DMS153 treated with DMSO at 0.1 percent for 48 hours (cell line): ENCODE measurements at regions not wholly inside any gene's neighbourhood (a gene's known extent, or its start where the extent isn't known, plus 50 kb on each side); places are given as distances from the start of the nearest gene placed in this dataset.

Experiments used
- DNase-seq: peaks from one replicate; lab custom pipeline; 2025; ENCODE audit not compliant: unreplicated experiment; lab: John Stamatoyannopoulos, UW

DNA sequence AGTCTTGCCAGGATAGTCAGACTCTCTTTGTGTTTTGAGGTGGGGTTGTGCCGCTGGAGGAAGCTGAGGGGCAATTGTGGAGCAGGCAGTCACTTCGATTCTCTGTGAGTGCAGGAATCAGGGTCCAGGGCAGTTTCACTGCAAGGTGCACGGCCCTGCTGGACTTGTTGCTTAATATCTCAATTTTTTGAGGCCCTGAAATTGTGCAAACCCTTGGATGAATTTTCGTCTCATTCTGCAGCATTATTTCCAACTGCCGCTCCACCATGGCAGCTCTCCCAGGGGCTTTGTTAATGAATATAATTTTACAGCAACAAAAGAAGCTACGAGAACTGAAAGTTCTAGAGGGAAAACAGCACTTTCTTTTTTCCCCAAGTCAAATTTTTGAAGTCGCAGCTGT is 531.9 kb downstream of the QKI start:
- DNase-seq, result no peak

DNA sequence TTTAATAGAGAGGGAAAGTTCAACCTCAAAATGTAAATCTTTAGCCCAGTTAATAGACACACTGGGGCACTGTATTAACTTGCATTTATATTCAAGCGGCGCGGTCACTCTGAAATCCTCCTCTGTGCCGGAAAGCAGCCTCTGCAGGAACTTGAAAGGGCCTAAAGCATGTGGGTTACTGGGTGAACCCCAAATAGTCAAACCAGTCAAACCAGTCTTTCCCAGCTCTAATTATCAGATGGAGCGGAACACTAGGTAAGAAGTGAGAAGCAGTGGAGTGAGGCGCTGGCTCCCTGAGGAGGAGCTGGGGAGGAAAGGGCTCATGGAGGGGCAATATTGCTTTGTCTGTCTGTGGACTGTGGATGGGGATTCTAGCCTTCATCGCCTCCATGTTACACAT is 531.3 kb downstream of the QKI start:
- no peak for DNase-seq

DNA sequence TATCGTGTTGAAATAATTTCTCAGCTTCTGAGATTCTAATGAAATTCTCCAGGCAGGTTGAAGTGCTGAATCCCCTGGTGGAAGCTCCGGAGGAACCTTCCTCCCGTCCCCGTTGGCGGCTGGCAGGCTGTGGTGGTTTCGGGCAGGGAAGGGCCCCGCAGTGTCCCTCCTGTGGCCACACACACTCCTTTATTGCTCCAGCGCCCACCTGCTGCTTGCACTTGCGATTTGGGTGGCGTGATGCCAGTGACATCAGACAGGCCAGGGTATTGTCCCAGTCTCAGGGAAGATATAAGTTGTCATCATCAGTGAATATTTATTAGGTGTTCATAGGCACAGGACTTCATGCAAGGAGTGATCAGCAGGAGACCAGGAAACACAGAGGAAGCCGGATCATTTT is 530.4 kb downstream of the QKI start:
- DNase-seq, result no peak

DNA sequence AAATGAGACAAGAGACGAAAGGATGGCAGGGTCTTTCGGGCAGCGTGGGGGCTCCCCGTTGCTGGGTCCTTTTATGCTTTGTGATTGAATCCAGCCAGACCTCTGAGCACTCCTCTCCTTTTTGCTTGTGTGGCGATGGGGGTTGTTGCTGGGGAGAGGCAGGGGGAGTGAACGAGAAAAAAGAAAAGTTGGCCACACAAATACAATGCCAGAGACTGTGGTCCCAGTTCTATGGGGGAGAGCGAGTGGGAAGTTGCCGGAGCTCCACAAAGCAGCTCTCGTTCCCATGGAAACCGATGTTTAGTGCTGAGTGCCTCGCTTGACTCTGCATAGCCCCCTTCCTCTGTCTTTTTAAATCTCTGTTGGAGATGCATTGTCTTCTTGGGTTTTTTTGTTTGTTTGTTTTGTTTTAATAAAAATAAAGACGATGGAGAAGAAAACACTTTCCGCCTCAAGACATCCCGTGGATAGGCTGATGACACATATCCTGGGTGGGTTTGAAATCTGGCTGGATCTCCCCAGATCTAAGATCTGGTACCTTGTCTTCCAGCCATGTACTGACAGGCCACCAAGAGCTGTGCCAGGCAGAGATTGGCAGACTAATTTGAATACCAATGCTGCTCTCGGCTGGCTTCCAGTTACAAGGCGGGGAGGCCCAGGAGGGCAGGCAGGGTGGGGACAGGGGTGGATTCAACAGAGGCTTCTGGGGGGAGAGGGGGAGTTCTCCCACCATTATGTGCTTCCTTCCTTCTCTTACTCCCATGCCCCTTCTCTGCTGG is 529.3 kb downstream of the QKI start:
- no peak for DNase-seq

DNA sequence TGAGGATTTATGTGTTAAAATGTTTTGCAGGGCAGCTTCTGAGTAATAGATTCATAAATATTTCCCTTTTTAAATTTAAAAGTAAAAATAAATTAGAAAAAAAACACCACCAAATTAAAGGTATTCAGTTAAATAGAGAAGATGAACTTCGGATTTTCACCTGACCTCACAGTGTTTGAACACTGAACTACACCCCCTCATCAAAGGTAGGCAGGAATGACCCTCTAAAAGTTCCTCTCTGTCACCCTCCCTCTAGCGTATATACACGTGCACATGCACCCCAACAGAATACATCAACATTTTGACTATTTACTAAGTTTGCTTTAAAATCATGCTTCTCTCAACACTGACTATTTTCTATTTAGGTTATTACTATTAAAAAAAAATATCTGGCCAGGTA is 528.3 kb downstream of the QKI start:
- DNase-seq, result no peak

DNA sequence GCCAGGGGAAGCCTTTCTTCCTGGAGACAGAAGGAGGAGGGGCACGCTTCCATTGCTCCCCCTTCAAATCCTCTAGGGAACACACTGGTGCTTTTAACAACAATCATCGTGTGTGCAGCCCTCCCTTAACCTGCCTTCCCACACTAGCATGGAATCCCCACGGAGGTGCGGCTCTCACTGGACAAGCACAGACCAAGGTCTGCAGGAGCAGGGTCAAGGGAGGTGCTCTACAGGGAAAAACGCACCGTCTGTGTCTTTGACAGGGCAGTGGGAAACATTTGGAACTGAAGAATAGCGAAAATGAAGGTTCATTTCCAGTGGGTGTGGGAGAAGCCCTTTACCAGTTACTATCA is 527.1 kb downstream of the QKI start:
- no peak for DNase-seq

DNA sequence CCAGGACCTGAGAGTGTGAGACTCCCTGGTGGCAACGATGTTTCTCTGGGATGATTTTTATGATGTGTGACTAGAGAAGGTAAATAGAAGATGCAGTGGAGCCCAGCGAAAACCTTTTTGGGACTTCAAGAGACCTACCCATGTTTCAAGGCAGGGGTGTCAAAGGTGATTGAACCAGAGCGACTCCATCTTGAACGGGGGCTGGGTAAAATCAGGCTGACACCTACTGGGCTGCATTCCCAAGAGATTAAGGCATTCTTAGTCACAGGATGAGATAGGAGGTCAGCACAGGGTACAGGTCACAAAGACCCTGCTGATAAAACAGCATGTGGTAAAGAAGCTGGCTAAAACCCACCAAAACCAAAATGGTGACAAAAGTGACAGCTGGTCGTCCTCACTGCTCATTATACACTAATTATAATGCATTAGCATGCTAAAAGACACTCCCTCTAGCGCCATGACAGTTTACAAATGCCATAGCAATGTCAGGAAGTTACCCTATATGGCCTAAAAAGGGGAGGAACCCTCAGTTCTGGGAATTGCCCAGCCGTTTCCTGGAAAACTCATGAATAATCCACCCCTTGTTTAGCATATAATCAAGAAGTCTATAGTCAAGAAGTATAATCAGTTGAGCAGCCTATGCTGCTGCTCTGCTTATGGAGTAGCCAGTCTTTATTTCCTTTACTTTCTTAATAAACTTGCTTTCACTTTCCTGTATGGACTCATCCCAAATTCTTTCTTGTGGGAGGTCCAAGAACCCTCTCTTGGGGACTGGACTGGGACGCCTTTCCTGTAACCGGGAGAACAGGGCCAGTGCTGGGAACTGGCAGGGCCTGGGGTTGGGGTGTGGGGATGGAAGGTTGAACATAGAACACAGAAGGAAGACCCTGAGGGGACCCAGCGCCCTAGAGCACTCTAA is 526.4 kb downstream of the QKI start:
- no peak for DNase-seq

DNA sequence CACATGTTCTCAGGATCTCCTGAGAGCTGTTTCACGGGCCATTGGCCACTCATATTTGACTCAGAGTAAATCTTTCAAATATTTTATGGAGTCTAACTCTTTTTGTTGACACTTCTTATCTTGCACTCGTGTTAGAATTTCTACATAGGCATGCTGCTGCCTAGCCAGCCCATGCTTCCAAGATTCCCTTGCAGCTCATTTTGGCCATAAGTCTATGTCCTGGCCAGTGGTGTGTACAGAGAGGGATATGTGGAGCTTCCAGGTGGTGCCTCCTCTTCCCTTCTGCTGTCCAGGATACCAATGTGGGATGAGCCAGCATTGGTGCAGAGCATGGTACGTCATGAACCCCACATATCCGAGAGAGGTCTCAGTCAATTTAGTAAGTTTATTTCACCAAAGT is 522.6 kb downstream of the QKI start:
- DNase-seq, result no peak

DNA sequence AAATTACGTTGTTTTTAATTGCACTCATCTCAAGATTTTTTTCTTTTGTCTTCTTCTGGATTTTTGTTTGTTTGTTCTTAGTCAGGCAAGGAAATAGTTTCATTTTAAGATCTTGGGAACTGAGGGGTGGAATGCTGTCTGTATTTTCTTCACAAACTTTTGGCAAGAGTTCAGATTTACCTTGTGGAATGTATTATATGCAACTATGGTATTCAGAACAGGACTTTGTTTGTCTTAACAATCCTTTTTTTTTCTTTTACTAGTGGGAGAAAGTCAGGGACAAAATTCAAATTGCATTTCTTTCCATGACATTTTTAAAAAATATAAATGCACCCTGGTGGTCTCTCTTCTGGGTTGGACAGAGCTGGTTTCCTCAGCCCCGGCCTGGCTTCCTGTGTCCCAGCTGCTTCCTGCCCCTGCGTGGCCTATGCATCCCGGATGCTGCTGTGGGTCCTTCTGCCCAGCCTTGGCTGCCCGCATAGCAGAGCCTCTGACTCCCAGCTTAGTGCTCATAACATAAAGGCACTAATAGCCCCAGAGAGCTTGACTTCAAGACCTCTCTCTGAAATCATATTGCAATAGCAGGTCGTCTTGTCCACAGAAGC is 520.7 kb downstream of the QKI start:
- no peak for DNase-seq

DNA sequence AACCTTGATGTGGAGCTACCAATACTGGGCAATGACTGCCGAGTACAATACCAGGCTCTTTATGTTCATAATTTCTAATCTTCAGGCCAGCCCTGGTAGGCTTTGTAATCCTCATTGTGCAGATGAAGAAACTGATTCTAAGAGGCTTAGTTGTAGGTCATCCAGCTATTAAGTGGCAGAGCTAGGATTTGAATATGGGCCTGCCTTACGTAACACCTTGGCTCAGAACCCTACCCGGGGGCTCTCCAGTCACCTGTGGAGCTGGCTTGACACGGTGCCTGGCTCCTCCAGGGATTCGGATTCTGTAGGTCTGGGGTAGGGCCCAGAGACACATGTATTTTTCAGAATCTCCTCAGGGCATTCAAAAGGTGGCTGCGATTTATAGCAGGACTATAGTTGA is 515.5 kb downstream of the QKI start:
- no peak for DNase-seq

DNA sequence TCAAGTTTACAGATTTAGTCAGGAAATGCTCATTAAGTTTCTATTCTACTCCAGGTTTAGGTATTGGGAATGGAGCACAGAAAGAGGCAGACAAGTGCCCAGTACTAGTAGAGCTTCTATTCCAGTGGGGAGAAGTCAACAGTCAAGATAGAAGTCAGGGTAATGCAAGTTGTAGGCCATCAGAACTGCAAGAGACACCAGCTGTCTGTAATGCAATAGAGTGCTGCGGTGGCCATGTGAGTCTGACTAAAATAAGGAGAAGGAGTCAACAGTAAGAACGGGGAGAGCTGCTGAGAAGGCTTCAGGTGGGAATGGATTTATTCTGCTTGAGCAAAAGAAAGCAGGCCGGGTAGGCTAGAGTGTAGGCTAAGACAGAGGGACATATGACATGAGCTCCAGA is 515.0 kb downstream of the QKI start:
- DNase-seq, result no peak

DNA sequence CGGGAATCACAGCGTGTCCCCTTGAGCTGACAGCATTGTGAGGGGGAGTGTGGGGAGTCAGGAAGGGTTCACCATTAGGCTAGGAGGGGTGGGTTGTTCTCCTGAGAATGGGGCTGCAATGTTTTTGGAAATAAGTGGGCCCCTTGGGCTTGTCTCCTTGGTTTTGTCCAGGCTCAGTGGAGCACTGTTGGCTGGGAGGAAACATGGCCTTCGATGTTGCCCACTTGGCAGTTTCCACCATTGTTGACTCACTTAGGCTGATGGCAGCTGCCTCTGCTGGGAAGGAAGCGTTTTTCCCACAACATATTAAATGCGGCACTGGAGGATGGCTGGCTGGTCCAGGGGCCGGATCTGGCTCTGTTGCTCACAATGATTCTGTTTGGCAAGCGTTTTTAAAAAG is 512.1 kb downstream of the QKI start:
- DNase-seq, result no peak

DNA sequence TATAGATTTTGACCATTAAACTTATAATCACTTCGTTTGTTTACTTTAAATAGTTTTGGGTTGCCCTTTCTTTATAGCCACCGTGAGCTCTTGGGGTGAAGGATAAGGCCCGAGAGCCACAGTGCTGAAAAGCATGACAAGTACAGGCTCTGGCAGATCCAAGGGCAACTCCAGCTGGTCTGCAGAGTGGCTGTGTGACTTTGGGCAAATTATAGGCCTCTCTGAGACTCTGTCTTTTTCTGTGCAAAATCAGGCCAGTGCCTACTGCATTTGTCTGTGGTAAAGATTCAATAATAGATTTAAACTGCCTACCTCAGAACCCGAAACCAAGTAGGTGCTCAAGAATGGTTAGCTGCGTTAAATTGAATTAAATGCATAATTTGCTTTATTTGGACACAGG is 511.3 kb downstream of the QKI start:
- DNase-seq, result no peak

DNA sequence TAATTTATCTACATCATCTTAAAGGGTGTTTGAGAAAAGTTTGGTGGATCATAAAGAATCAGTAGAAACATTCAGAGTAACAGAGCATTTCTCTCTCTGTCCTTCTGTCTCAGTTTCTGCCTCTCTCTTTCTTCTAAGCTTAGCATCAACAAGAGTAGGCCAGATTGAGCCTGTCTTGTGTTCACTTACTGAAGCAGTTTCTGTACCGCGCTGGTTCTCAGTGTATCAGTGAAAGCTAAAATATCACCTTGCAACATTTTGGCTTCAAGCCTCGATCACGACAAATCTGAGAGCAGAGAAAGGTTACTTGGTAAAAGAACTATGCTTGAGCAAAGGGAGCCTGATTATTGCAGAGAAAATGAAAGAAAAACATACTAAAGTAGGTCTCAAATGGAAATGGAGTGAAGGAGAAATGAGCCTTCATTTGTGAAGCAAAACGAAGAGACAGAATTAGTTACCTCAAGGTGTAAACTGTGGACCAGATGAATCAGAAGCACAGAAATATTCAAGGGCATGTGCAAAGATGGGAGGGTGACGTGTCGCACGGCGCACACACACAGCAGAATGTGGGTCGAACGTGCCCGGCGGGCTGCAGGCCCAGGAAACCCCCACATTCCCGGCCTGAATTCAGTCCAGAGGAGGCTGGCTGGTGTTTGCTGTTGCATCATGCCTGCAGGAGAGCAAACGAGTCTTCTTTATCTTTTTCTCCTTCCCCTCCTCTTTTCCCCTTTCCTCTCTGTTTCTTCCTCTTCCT is 509.3 kb downstream of the QKI start:
- no peak for DNase-seq

DNA sequence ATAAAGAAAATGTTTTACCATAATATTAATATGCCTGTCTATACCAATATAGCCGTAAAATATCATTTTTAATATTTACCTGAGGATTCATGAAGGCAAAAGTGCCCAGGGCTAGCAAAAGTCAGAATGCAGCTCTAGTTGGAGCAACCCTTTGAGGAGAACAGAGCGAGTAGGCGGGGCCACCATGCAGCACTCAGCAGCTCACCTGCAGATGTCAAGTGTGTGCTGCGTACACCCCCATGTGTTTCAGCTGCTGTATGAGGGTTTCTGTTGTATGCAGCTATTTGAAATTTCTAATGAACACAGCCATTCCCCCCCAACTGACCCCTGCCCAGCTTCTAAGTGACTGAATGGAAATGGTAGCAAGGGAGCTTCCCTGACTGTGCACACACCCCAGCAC is 508.0 kb downstream of the QKI start:
- no peak for DNase-seq

DNA sequence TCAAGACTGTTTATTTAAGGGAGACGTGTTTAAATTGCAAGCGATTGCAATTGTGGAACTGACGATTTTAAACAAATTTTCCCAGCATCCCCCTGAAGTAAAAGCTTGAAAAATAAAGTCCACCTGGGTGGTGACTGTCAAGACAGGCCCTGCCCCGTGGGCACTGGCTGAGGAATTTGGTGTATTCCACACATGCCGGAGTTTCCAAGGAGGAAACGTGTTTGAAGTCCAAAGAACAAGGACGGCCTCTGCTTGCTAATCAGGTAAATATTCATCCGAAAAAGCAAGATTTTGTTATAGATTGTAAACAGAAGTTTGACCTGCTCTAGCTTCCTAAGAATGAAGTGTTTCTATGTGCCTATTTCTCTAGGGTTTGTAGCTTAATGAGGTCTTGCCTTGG is 505.1 kb downstream of the QKI start:
- DNase-seq, result no peak

DNA sequence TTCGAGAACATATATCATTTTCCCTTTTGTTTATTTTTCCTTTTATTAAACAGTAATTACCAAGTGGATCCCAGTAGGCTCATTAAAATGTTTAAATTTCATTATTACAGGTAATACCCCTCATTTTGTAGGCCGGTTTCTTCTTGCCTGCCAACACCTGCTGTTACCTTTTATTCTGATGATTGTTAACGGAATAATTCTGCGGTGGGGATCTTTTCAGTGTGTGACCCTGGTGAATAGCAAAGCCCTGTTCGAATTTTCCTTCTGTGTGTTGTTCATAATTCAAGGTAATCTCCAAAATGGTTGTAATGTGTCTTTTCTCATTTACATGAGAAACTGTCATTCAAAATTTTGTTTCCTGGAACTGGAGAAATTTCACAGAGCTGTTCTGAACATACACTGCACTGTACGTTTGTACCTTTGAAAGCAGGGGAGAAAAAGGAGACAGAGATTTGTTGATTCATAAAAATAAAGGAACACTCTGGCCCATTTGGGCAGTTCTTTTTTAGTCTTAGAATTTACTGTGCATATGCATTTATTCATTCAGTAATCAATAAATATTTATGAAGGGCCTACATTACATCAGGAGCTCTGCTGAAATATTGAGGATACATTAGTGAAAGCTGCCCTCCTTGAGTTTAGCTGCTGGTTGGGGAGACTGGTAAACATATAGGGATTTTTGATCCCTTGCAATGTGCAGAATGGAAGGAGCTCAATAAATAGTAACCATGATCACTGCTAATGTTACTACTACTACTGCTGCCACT is 502.0 kb downstream of the QKI start:
- DNase-seq, result no peak

DNA sequence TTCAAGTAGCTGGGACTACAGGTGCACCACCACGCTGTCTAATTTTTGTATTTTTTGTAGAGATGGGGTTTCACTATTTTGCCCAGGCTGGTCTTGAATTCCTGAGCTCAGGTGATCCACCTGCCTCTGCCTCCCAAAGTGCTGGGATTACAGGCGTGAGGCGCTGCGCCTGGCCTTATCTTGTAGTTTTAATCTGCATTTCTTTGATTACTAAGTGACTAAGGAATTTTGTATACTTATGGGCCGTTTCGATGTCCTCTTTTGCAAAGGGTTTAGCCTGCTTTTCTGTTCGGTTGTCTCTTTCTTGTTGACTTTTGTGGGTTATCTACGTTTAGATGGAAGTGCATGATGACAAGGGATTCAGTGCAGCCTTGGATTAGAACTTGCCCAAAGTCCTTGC is 500.6 kb downstream of the QKI start:
- no peak for DNase-seq

DNA sequence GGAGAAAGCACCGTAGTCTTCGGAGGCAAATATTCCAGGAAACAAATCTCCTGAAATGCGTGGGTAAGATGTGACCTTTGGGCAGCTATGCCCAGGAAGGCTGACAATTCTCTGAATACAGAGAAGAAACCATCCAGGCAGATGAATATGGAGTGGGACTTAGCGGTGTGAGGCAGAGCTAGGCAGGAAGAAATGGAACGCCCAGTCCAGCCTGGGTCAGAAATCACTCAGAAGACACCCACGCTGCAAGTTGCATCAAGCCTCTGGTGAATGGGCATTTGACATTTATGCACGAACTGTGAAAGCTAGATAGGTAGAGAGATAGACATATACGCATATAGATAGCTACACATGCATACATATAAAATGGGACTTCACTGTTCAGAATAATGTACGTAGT is 498.5 kb downstream of the QKI start:
- no peak for DNase-seq

DNA sequence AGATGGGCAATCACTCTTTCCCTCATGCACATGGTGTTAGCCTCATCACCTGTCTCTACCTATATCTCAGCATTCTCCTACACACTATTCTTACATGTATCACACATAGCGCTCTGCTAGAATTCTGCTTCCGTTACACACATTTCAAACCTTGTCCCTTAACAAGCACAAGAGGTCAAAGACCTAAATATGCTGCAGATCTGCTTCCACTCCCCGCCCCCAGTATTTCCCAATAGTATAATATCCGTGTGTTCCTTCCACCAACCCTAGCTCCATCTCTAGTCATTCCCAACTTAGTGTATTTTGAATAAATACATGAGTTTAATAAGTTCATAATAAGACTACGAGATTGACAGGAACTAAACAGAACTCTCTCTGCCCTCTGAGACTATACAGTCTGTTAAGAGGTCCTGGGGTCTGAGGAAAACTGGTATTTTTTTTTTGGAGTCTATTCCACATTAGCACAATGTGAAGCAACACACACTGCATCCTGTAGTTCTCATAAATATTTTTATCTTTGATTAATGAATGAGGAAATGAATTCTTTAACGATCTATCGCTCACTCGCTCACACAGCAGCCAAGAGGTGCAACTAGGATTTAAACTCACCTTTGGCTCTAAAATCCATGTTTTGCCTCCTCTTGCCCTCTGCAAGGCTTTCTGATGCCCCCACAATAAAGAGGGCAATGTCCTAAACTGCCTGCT is 491.6 kb downstream of the QKI start:
- DNase-seq, result no peak
